GM21619 (cell line): ENCODE measurements at regions not wholly inside any gene's neighbourhood (a gene's known extent, or its start where the extent isn't known, plus 50 kb on each side); places are given as distances from the start of the nearest gene placed in this dataset.
"Not testable (repeated sequence)": the region's sequence is repeated elsewhere in the genome, so short reads cannot be mapped to it uniquely, and the experiment has no call there.

Experiments
- ATAC-seq: cut with Tn5 transposase; IDR thresholded peaks from one replicate; pipeline ENCODE4 v1.9.1; 2021; ENCODE audit not compliant: unreplicated experiment

GRCh38 chr2:220318508-220318907 lies 691.1 kb downstream of the SLC4A3 start:
- no peak for ATAC-seq

GRCh38 chr2:220320326-220320725 lies 692.9 kb downstream of the SLC4A3 start:
- ATAC-seq, result no peak

GRCh38 chr2:220332886-220333285 lies 705.5 kb downstream of the SLC4A3 start:
- no peak for ATAC-seq

GRCh38 chr2:220334210-220334609 lies 706.8 kb downstream of the SLC4A3 start:
- no peak for ATAC-seq

GRCh38 chr2:220334871-220335590 lies 707.6 kb downstream of the SLC4A3 start:
- no peak for ATAC-seq

- ATAC-seq, result no peak
Observed at GRCh38 chr2:220335591-220335915, 708.1 kb downstream of the SLC4A3 start.

GRCh38 chr2:220336771-220337170 lies 709.3 kb downstream of the SLC4A3 start:
- ATAC-seq, result no peak

GRCh38 chr2:220337611-220338440 lies 710.4 kb downstream of the SLC4A3 start:
- no peak for ATAC-seq

GRCh38 chr2:220341014-220341413 lies 713.6 kb downstream of the SLC4A3 start:
- ATAC-seq, result no peak

GRCh38 chr2:220346919-220347318 lies 719.5 kb downstream of the SLC4A3 start:
- no peak for ATAC-seq

GRCh38 chr2:220347626-220348025 lies 720.2 kb downstream of the SLC4A3 start:
- no peak for ATAC-seq

GRCh38 chr2:220348206-220348605 lies 720.8 kb downstream of the SLC4A3 start:
- no peak for ATAC-seq

- ATAC-seq, result no peak
Observed at GRCh38 chr2:220353897-220354296, 726.5 kb downstream of the SLC4A3 start.

GRCh38 chr2:220356076-220356475 lies 728.6 kb downstream of the SLC4A3 start:
- no peak for ATAC-seq

- no peak for ATAC-seq
Observed at GRCh38 chr2:220365023-220365422, 737.6 kb downstream of the SLC4A3 start.

- no peak for ATAC-seq
Observed at GRCh38 chr2:220366765-220367164, 739.3 kb downstream of the SLC4A3 start.

GRCh38 chr2:220370764-220371163 lies 743.3 kb downstream of the SLC4A3 start:
- ATAC-seq, result no peak

- ATAC-seq, result no peak
Observed at GRCh38 chr2:220371211-220371610, 743.8 kb downstream of the SLC4A3 start.

- no peak for ATAC-seq
Observed at GRCh38 chr2:220373878-220374277, 746.4 kb downstream of the SLC4A3 start.

GRCh38 chr2:220374282-220374681 lies 746.9 kb downstream of the SLC4A3 start:
- ATAC-seq, result no peak

GRCh38 chr2:220377482-220378155 lies 750.2 kb downstream of the SLC4A3 start:
- no peak for ATAC-seq

- ATAC-seq, result not testable (repeated sequence)
Observed at GRCh38 chr2:220387758-220388157, 760.3 kb downstream of the SLC4A3 start.
